HEK293 (cell line): ENCODE measurements at regions not wholly inside any gene's neighbourhood (a gene's known extent, or its start where the extent isn't known, plus 50 kb on each side); places are given as distances from the start of the nearest gene placed in this dataset.

Experiments
- CTCF ChIA-PET: fragments of 350-600 bp; formaldehyde crosslinking; extraction: SDS; loops from one replicate; lab custom pipeline; 2021; ENCODE audit warnings: antibody characterized with exemption; lab: Yijun Ruan, JAX
- POLR2A ChIA-PET: fragments of 300-600 bp; formaldehyde crosslinking; extraction: SDS; loops from one replicate; lab custom pipeline; 2020; ENCODE audit warnings: antibody characterized with exemption, inconsistent platforms; lab: Yijun Ruan, JAX
- H3K27ac ChIP-seq: fragments of 200-500 bp; sonication (Bioruptor generic); 2 replicates; pipeline ENCODE4 v1.5.1; 2014; ENCODE audit warnings: low read depth, low read length, control low read depth, inconsistent platforms; ENCODE audit errors: extremely low read depth
- H3K36me3 ChIP-seq, 2 experiments: fragments of 200-500 bp in 1 of 2; sonication (Bioruptor generic) in 1 of 2; 1 replicate in 1 of 2; 2 replicates in 1 of 2; pipeline ENCODE4 v1.5.1; 2014 to 2017; ENCODE audit warnings: inconsistent platforms in 2 of 2, low read length in 2 of 2; ENCODE audit not compliant: control insufficient read depth in 2 of 2, insufficient read depth in 1 of 2
- H3K4me1 ChIP-seq: fragments of 200-500 bp; sonication (Bioruptor generic); 2 replicates; pipeline ENCODE4 v1.5.1; 2014; ENCODE audit warnings: mild to moderate bottlenecking, low read length, inconsistent platforms; ENCODE audit not compliant: control insufficient read depth, insufficient read depth
- H3K4me3 ChIP-seq: 2 replicates; pipeline ENCODE4 v1.5.1; 2011; ENCODE audit warnings: low read depth, mild to moderate bottlenecking, control low read depth, low read length, moderate library complexity
- H3K9me3 ChIP-seq: fragments of 200-500 bp; sonication (Bioruptor generic); 2 replicates; pipeline ENCODE4 v1.5.1; 2014; ENCODE audit warnings: low read depth, low read length, inconsistent platforms; ENCODE audit not compliant: control insufficient read depth, insufficient read depth
- ELK4 ChIP-seq: IDR thresholded peaks from 2 replicates; pipeline ENCODE4 v1.6.1; 2011; ENCODE audit warnings: mild to moderate bottlenecking, low read depth, low read length, borderline replicate concordance
- FEZF1 ChIP-seq: fragments of 450-650 bp; formaldehyde crosslinking; IDR thresholded peaks from 2 replicates; pipeline ENCODE4 v1.5.1; 2016; ENCODE audit warnings: missing biosample characterization, missing genetic modification characterization
- GLI4 ChIP-seq: fragments of 450-650 bp; formaldehyde crosslinking; IDR thresholded peaks from 2 replicates; pipeline ENCODE4 v1.5.1; 2016; ENCODE audit warnings: missing biosample characterization, missing genetic modification characterization
- HIC1 ChIP-seq: fragments of 450-650 bp; formaldehyde crosslinking; IDR thresholded peaks from 2 replicates; pipeline ENCODE4 v1.5.1; 2016; ENCODE audit warnings: missing biosample characterization, missing genetic modification characterization
- KLF1 ChIP-seq: fragments of 450-650 bp; formaldehyde crosslinking; IDR thresholded peaks from 2 replicates; pipeline ENCODE4 v1.5.1; 2016; ENCODE audit warnings: missing biosample characterization, missing genetic modification characterization
- KLF10 ChIP-seq: fragments of 450-650 bp; IDR thresholded peaks from 2 replicates; pipeline ENCODE4 v1.5.1; 2018; ENCODE audit warnings: missing biosample characterization, mild to moderate bottlenecking, missing genetic modification characterization
- SP7 ChIP-seq: fragments of 450-650 bp; formaldehyde crosslinking; IDR thresholded peaks from 2 replicates; pipeline ENCODE4 v1.5.1; 2016; ENCODE audit warnings: missing biosample characterization, missing genetic modification characterization
- YY2 ChIP-seq: fragments of 450-650 bp; formaldehyde crosslinking; IDR thresholded peaks from 2 replicates; pipeline ENCODE4 v1.5.1; 2016; ENCODE audit warnings: missing biosample characterization, missing genetic modification characterization
- ZNF16 ChIP-seq: fragments of 450-650 bp; formaldehyde crosslinking; IDR thresholded peaks from 2 replicates; pipeline ENCODE4 v1.5.1; 2016; ENCODE audit warnings: low read depth, missing biosample characterization, missing genetic modification characterization
- ZNF2 ChIP-seq: fragments of 450-650 bp; formaldehyde crosslinking; IDR thresholded peaks from 2 replicates; pipeline ENCODE4 v1.5.1; 2016; ENCODE audit warnings: missing biosample characterization, missing genetic modification characterization
- ZNF223 ChIP-seq: fragments of 450-650 bp; formaldehyde crosslinking; IDR thresholded peaks from 2 replicates; pipeline ENCODE4 v1.5.1; 2016; ENCODE audit warnings: missing biosample characterization, missing genetic modification characterization
- ZNF324 ChIP-seq: fragments of 450-650 bp; formaldehyde crosslinking; IDR thresholded peaks from 2 replicates; pipeline ENCODE4 v1.5.1; 2016; ENCODE audit warnings: missing biosample characterization, missing genetic modification characterization
- ZNF335 ChIP-seq: fragments of 450-650 bp; formaldehyde crosslinking; conservative IDR thresholded peaks from 2 replicates; pipeline ENCODE4 v1.5.1; 2016; ENCODE audit warnings: missing biosample characterization, missing genetic modification characterization
- ZNF416 ChIP-seq: fragments of 450-650 bp; formaldehyde crosslinking; IDR thresholded peaks from 2 replicates; pipeline ENCODE4 v1.5.1; 2016; ENCODE audit warnings: missing biosample characterization, missing genetic modification characterization
- ZNF426 ChIP-seq: fragments of 450-650 bp; formaldehyde crosslinking; IDR thresholded peaks from 2 replicates; pipeline ENCODE4 v1.5.1; 2017; ENCODE audit warnings: missing biosample characterization, missing genetic modification characterization, mild to moderate bottlenecking, inconsistent platforms, moderate library complexity
- ZNF549 ChIP-seq: fragments of 450-650 bp; IDR thresholded peaks from 2 replicates; pipeline ENCODE4 v1.5.1; 2018; ENCODE audit warnings: missing biosample characterization, missing genetic modification characterization, mild to moderate bottlenecking, inconsistent platforms, moderate library complexity
- ZNF623 ChIP-seq: fragments of 450-650 bp; formaldehyde crosslinking; IDR thresholded peaks from 2 replicates; pipeline ENCODE4 v1.5.1; 2016; ENCODE audit warnings: missing biosample characterization, missing genetic modification characterization
- ZNF624 ChIP-seq: fragments of 450-650 bp; formaldehyde crosslinking; IDR thresholded peaks from 2 replicates; pipeline ENCODE4 v1.5.1; 2017; ENCODE audit warnings: missing biosample characterization, missing genetic modification characterization
- ZNF629 ChIP-seq: fragments of 450-650 bp; formaldehyde crosslinking; IDR thresholded peaks from 2 replicates; pipeline ENCODE4 v1.5.1; 2017; ENCODE audit warnings: missing biosample characterization, missing genetic modification characterization
- ZNF654 ChIP-seq: fragments of 450-650 bp; formaldehyde crosslinking; IDR thresholded peaks from 2 replicates; pipeline ENCODE4 v1.5.1; 2016; ENCODE audit warnings: low read depth, missing biosample characterization, missing genetic modification characterization
- ZNF658 ChIP-seq: fragments of 450-650 bp; formaldehyde crosslinking; IDR thresholded peaks from 2 replicates; pipeline ENCODE4; 2016; ENCODE audit warnings: missing biosample characterization, missing genetic modification characterization
- ZNF664 ChIP-seq: fragments of 450-650 bp; formaldehyde crosslinking; IDR thresholded peaks from 2 replicates; pipeline ENCODE4 v1.5.1; 2016; ENCODE audit warnings: missing biosample characterization, missing genetic modification characterization
- ZNF701 ChIP-seq: fragments of 450-650 bp; formaldehyde crosslinking; IDR thresholded peaks from 2 replicates; pipeline ENCODE4 v1.5.1; 2016; ENCODE audit warnings: missing biosample characterization, missing genetic modification characterization
- ZNF768 ChIP-seq: fragments of 450-650 bp; formaldehyde crosslinking; IDR thresholded peaks from 2 replicates; pipeline ENCODE4 v1.5.1; 2018; ENCODE audit warnings: missing biosample characterization, mild to moderate bottlenecking, missing genetic modification characterization
- TF ChIP-seq, protein P1 (sequence below): fragments of 450-650 bp; formaldehyde crosslinking; conservative IDR thresholded peaks from 2 replicates; pipeline ENCODE4 v1.5.1; 2016; ENCODE audit warnings: low read depth, missing biosample characterization, missing genetic modification characterization
- TF ChIP-seq, protein P2 (sequence below): fragments of 450-650 bp; formaldehyde crosslinking; IDR thresholded peaks from 2 replicates; pipeline ENCODE4 v1.5.1; 2016; ENCODE audit warnings: missing biosample characterization, missing genetic modification characterization
- TF ChIP-seq, protein P3 (sequence below): fragments of 450-650 bp; formaldehyde crosslinking; IDR thresholded peaks from 2 replicates; pipeline ENCODE4 v1.5.1; 2016; ENCODE audit warnings: missing biosample characterization, missing genetic modification characterization

DNA sequence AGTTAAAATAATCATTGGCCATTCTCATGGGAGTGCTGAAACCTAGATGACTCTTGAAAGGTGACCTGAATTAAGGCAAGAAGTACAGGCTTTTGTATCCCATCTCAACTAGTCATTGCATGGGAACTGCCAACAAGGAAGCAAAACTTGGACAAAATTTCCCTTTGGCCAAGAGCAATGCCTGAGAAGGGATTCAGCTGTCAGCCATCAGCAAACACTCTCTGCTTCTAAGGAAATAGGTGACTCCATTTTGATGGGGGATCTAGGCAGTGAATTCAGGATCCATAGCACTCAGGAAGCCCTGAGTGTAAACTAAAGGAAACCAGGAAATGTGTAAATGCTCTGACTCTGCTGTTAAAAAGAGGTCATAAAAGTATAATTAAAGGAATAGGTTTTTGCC lies 221.5 kb upstream of the TMEM229A start:
- Histone ChIP-seq H3K4me3 (no peak overlapping the region), H3K4me1 (no peaks in the 10 kb centered on the region), H3K36me3 (no peaks in the 10 kb centered on the region), H3K27ac (no peak overlapping the region), H3K9me3 (no peaks in the 10 kb centered on the region)
- POLR2A ChIA-PET: no interaction called here
- TF ChIP-seq FEZF1 (tag by site-specific recombination) (no peak), SP7 (tag by site-specific recombination) (no peak), ZNF664 (tag by site-specific recombination) (no peak), ZNF623 (tag by site-specific recombination) (no peak), KLF1 (tag by site-specific recombination) (no peak), ZNF416 (no peak), ZNF2 (no peak), HIC1 (tag by site-specific recombination) (no peak), ZNF768 (tag by site-specific recombination) (no peak), ZNF324 (tag by site-specific recombination) (no peak), ZNF624 (tag by site-specific recombination) (no peak), ZNF658 (tag by site-specific recombination) (no peak), ZNF549 (tag by site-specific recombination) (no peak), ZNF629 (no peak), ZNF223 (no peak), ZNF654 (tag by site-specific recombination) (no peak), ELK4 (no peak), KLF10 (tag by site-specific recombination) (no peak)
- TF ChIP-seq, protein P1, sequence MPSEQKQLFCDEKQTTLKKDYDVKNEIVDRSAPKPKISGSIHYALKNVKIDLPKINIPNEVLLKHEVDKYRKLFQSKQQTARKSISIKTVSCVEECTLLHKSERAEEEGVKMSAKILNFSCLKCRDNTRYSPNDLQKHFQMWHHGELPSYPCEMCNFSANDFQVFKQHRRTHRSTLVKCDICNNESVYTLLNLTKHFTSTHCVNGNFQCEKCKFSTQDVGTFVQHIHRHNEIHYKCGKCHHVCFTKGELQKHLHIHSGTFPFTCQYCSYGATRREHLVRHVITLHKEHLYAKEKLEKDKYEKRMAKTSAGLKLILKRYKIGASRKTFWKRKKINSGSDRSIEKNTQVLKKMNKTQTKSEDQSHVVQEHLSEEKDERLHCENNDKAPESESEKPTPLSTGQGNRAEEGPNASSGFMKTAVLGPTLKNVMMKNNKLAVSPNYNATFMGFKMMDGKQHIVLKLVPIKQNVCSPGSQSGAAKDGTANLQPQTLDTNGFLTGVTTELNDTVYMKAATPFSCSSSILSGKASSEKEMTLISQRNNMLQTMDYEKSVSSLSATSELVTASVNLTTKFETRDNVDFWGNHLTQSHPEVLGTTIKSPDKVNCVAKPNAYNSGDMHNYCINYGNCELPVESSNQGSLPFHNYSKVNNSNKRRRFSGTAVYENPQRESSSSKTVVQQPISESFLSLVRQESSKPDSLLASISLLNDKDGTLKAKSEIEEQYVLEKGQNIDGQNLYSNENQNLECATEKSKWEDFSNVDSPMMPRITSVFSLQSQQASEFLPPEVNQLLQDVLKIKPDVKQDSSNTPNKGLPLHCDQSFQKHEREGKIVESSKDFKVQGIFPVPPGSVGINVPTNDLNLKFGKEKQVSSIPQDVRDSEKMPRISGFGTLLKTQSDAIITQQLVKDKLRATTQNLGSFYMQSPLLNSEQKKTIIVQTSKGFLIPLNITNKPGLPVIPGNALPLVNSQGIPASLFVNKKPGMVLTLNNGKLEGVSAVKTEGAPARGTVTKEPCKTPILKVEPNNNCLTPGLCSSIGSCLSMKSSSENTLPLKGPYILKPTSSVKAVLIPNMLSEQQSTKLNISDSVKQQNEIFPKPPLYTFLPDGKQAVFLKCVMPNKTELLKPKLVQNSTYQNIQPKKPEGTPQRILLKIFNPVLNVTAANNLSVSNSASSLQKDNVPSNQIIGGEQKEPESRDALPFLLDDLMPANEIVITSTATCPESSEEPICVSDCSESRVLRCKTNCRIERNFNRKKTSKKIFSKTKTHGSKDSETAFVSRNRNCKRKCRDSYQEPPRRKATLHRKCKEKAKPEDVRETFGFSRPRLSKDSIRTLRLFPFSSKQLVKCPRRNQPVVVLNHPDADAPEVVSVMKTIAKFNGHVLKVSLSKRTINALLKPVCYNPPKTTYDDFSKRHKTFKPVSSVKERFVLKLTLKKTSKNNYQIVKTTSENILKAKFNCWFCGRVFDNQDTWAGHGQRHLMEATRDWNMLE (tag by site-specific recombination): no peak
- TF ChIP-seq, protein P2, sequence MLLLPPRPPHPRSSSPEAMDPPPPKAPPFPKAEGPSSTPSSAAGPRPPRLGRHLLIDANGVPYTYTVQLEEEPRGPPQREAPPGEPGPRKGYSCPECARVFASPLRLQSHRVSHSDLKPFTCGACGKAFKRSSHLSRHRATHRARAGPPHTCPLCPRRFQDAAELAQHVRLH: no peak
- CTCF ChIA-PET: no interaction called here

GRCh38 chr7:124251636-124252035 lies 218.8 kb upstream of the TMEM229A start:
- POLR2A ChIA-PET: no interaction called here
- no peak overlapping the region for H3K27ac ChIP-seq
- H3K4me1 ChIP-seq: no peaks in the 10 kb centered on the region
- CTCF ChIA-PET: no interaction called here
- no peaks in the 10 kb centered on the region for H3K36me3 ChIP-seq
- H3K9me3 ChIP-seq: no peaks in the 10 kb centered on the region
- TF ChIP-seq ZNF16: no peak
- TF ChIP-seq GLI4 (tag by site-specific recombination): no peak
- TF ChIP-seq ZNF335 (tag by site-specific recombination): no peak
- no peak for TF ChIP-seq ZNF701 (tag by site-specific recombination)
- TF ChIP-seq ZNF426: no peak
- TF ChIP-seq, protein P3, sequence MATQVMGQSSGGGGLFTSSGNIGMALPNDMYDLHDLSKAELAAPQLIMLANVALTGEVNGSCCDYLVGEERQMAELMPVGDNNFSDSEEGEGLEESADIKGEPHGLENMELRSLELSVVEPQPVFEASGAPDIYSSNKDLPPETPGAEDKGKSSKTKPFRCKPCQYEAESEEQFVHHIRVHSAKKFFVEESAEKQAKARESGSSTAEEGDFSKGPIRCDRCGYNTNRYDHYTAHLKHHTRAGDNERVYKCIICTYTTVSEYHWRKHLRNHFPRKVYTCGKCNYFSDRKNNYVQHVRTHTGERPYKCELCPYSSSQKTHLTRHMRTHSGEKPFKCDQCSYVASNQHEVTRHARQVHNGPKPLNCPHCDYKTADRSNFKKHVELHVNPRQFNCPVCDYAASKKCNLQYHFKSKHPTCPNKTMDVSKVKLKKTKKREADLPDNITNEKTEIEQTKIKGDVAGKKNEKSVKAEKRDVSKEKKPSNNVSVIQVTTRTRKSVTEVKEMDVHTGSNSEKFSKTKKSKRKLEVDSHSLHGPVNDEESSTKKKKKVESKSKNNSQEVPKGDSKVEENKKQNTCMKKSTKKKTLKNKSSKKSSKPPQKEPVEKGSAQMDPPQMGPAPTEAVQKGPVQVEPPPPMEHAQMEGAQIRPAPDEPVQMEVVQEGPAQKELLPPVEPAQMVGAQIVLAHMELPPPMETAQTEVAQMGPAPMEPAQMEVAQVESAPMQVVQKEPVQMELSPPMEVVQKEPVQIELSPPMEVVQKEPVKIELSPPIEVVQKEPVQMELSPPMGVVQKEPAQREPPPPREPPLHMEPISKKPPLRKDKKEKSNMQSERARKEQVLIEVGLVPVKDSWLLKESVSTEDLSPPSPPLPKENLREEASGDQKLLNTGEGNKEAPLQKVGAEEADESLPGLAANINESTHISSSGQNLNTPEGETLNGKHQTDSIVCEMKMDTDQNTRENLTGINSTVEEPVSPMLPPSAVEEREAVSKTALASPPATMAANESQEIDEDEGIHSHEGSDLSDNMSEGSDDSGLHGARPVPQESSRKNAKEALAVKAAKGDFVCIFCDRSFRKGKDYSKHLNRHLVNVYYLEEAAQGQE (tag by site-specific recombination): no peak
- no peak for TF ChIP-seq YY2 (tag by site-specific recombination)
- TF ChIP-seq ZNF416: no peak
- no peak overlapping the region for H3K4me3 ChIP-seq
